ES-I3 (cell line): ENCODE measurements at regions not wholly inside any gene's neighbourhood (a gene's known extent, or its start where the extent isn't known, plus 50 kb on each side); places are given as distances from the start of the nearest gene placed in this dataset.

ENCODE experiments used
- H3K36me3 ChIP-seq: 2 replicates; pipeline ENCODE4 v1.6.1; 2013; ENCODE audit warnings: mild to moderate bottlenecking, low read length, control low read depth, moderate library complexity; ENCODE audit not compliant: insufficient read depth
- H3K4me1 ChIP-seq: 2 replicates; pipeline ENCODE4 v1.6.1; 2013; ENCODE audit warnings: mild to moderate bottlenecking, control low read depth, low read length; ENCODE audit not compliant: insufficient read depth
- H3K9ac ChIP-seq: 2 replicates; pipeline ENCODE4 v1.6.1; 2013; ENCODE audit warnings: low read depth, mild to moderate bottlenecking, low read length, moderate library complexity
- H3K9me3 ChIP-seq: 2 replicates; pipeline ENCODE4 v1.6.1; 2013; ENCODE audit warnings: mild to moderate bottlenecking, low read length, moderate library complexity; ENCODE audit not compliant: control insufficient read depth, insufficient read depth

GRCh38 chr21:27196651-27197050 lies 229.8 kb upstream of the ADAMTS5 start:
- Histone ChIP-seq H3K36me3 (no peaks in the 10 kb centered on the region), H3K4me1 (no peaks in the 10 kb centered on the region), H3K9me3 (no peaks in the 10 kb centered on the region), H3K9ac (no peak overlapping the region)

- Histone ChIP-seq H3K9ac (no peak overlapping the region), H3K36me3 (no peaks in the 10 kb centered on the region), H3K4me1 (no peaks in the 10 kb centered on the region), H3K9me3 (no peaks in the 10 kb centered on the region)
These were observed 225.5 kb upstream of the ADAMTS5 start for GRCh38 chr21:27192281-27192949.

- Histone ChIP-seq H3K9me3 (no peaks in the 10 kb centered on the region), H3K36me3 (no peaks in the 10 kb centered on the region), H3K9ac (no peak overlapping the region), H3K4me1 (no peaks in the 10 kb centered on the region)
These were observed 223.7 kb upstream of the ADAMTS5 start for GRCh38 chr21:27190601-27191000.

- Histone ChIP-seq H3K4me1 (no peaks in the 10 kb centered on the region), H3K36me3 (no peaks in the 10 kb centered on the region), H3K9ac (no peak overlapping the region), H3K9me3 (no peaks in the 10 kb centered on the region)
These were observed 223.0 kb upstream of the ADAMTS5 start for GRCh38 chr21:27189870-27190269.

- no peaks in the 10 kb centered on the region for H3K9me3 ChIP-seq
- H3K9ac ChIP-seq = no peak overlapping the region
- H3K4me1 ChIP-seq = no peaks in the 10 kb centered on the region
- H3K36me3 ChIP-seq = no peaks in the 10 kb centered on the region
These were observed 206.2 kb upstream of the ADAMTS5 start for GRCh38 chr21:27173053-27173452.

GRCh38 chr21:27171707-27172106 lies 204.8 kb upstream of the ADAMTS5 start:
- Histone ChIP-seq H3K4me1 (no peaks in the 10 kb centered on the region), H3K9ac (no peak overlapping the region), H3K36me3 (no peaks in the 10 kb centered on the region), H3K9me3 (no peaks in the 10 kb centered on the region)

GRCh38 chr21:27168084-27168483 lies 201.2 kb upstream of the ADAMTS5 start:
- Histone ChIP-seq H3K9me3 (no peaks in the 10 kb centered on the region), H3K36me3 (no peaks in the 10 kb centered on the region), H3K9ac (no peak overlapping the region), H3K4me1 (0 out of 2 replicates have a peak, but pooled peaks cover 2% of the 10 kb centered on the region)

- Histone ChIP-seq H3K4me1 (0 out of 2 replicates have a peak, but pooled peaks cover 2% of the 10 kb centered on the region), H3K9me3 (no peaks in the 10 kb centered on the region), H3K36me3 (no peaks in the 10 kb centered on the region), H3K9ac (no peak overlapping the region)
These were observed 197.6 kb upstream of the ADAMTS5 start for GRCh38 chr21:27164208-27165177.

- Histone ChIP-seq H3K4me1 (no peaks in the 10 kb centered on the region), H3K36me3 (no peaks in the 10 kb centered on the region), H3K9ac (no peak overlapping the region), H3K9me3 (no peaks in the 10 kb centered on the region)
These were observed 192.1 kb upstream of the ADAMTS5 start for GRCh38 chr21:27158967-27159366.

- Histone ChIP-seq H3K9me3 (no peaks in the 10 kb centered on the region), H3K36me3 (no peaks in the 10 kb centered on the region), H3K9ac (no peak overlapping the region)
These were observed 190.2 kb upstream of the ADAMTS5 start for GRCh38 chr21:27157097-27157496.

GRCh38 chr21:27156666-27157065 lies 189.8 kb upstream of the ADAMTS5 start:
- no peaks in the 10 kb centered on the region for H3K4me1 ChIP-seq
- no peaks in the 10 kb centered on the region for H3K36me3 ChIP-seq
- H3K9ac ChIP-seq = no peak overlapping the region
- no peaks in the 10 kb centered on the region for H3K9me3 ChIP-seq

More at GRCh38 chr21:27157097-27157496, 190.2 kb upstream of the ADAMTS5 start:
- no peaks in the 10 kb centered on the region for H3K4me1 ChIP-seq

GRCh38 chr21:27155130-27155500 lies 188.2 kb upstream of the ADAMTS5 start:
- Histone ChIP-seq H3K36me3 (no peaks in the 10 kb centered on the region), H3K9me3 (no peaks in the 10 kb centered on the region), H3K4me1 (no peaks in the 10 kb centered on the region), H3K9ac (no peak overlapping the region)

GRCh38 chr21:27154451-27155129 lies 187.7 kb upstream of the ADAMTS5 start:
- no peak overlapping the region for H3K9ac ChIP-seq
- no peaks in the 10 kb centered on the region for H3K9me3 ChIP-seq
- H3K36me3 ChIP-seq = no peaks in the 10 kb centered on the region
- H3K4me1 ChIP-seq = no peaks in the 10 kb centered on the region

- H3K36me3 ChIP-seq = no peaks in the 10 kb centered on the region
- H3K4me1 ChIP-seq = no peaks in the 10 kb centered on the region
- no peak overlapping the region for H3K9ac ChIP-seq
- H3K9me3 ChIP-seq = peaks cover 3% of the 10 kb centered on the region
These were observed 186.1 kb upstream of the ADAMTS5 start for GRCh38 chr21:27152996-27153395.
